Gastrocnemius medialis (tissue), 4 donors: ENCODE measurements at regions not wholly inside any gene's neighbourhood (a gene's known extent, or its start where the extent isn't known, plus 50 kb on each side); places are given as distances from the start of the nearest gene placed in this dataset.

Experiments used
- ATAC-seq, 2 donors: fragments of 150-250 bp; one replicate each; pipeline ENCODE4 v1.9.1; 2016
- DNase-seq, 2 donors: peaks; one replicate each; pipeline ENCODE4 v3.0.0-alpha.2; 2019
- H3K27ac ChIP-seq, 4 donors: fragments of 200-600 bp; sonication (generic); 1 replicate in 1 of 4; 2 replicates in 3 of 4; pipeline ENCODE4 v1.5.1; 2016 to 2018; ENCODE audit warnings: mild to moderate bottlenecking in 2 of 4, moderate library complexity in 1 of 4
- H3K27me3 ChIP-seq, 3 donors: fragments of 200-600 bp; sonication (generic) in 2 of 3; 1 replicate in 1 of 3; 2 replicates in 2 of 3; pipeline versions ENCODE4 v1.5.1 to v1.6.0; 2016 to 2019; ENCODE audit warnings: mild to moderate bottlenecking in 1 of 3, moderate library complexity in 1 of 3
- H3K36me3 ChIP-seq, 2 donors: fragments of 200-600 bp; sonication (generic) in 1 of 2; one replicate each; pipeline ENCODE4 v1.5.1; 2017 to 2018
- H3K4me1 ChIP-seq, 2 donors: fragments of 200-600 bp; sonication (generic) in 1 of 2; one replicate each; pipeline ENCODE4 v1.5.1; 2016 to 2017; ENCODE audit warnings: mild to moderate bottlenecking in 2 of 2
- H3K4me3 ChIP-seq, 4 donors: fragments of 200-600 bp; sonication (generic) in 3 of 4; 1 replicate in 1 of 4; 2 replicates in 3 of 4; pipeline ENCODE4 v1.5.1; 2016 to 2019; ENCODE audit warnings: mild to moderate bottlenecking in 2 of 4
- H3K9me3 ChIP-seq, 3 donors: fragments of 200-600 bp; sonication (generic) in 2 of 3; 1 replicate in 1 of 3; 2 replicates in 2 of 3; pipeline ENCODE4 v1.5.1; 2016 to 2019
- CTCF ChIP-seq, 5 experiments: fragments of 450-650 bp in 3 of 5; fragments of 200-600 bp in 2 of 5; sonication (generic) in 2 of 5; IDR thresholded peaks in 4 of 5; conservative IDR thresholded peaks in 1 of 5; 1 replicate in 4 of 5; 2 replicates in 1 of 5; pipeline ENCODE4 v1.5.1; 2016 to 2019; ENCODE audit warnings: antibody characterized with exemption in 5 of 5, mild to moderate bottlenecking in 3 of 5, moderate library complexity in 3 of 5
- POLR2A ChIP-seq, 2 donors: fragments of 450-650 bp; IDR thresholded peaks; one replicate each; pipeline ENCODE4 v1.6.1; 2017; ENCODE audit warnings: antibody characterized with exemption in 2 of 2, mild to moderate bottlenecking in 2 of 2, moderate library complexity in 2 of 2
- in situ Hi-C, 4 donors: fragments of 200-750 bp; cut with MboI; loops; one replicate each; pipeline versions ENCODE4 v1.15.0 to v1.8.0; 2017; ENCODE audit warnings: low sequenced_read_pairs in 4 of 4
- intact Hi-C: fragments of 100-400 bp; cut with DNase I; formaldehyde crosslinking; loops from one replicate; pipeline ENCODE4 v1.15.1; 2023; ENCODE audit warnings: low total_unique reads

- Histone ChIP-seq H3K4me1 (peaks cover 13 to 17% of the 10 kb centered on the region in 2 donors), H3K27me3 (no peaks in the 10 kb centered on the region), H3K4me3 (no peak overlapping the region), H3K9me3 (no peaks in the 10 kb centered on the region), H3K36me3 (no peaks in the 10 kb centered on the region), H3K27ac (no peak overlapping the region)
- DNase-seq (no peak), ATAC-seq (no peak)
- in situ Hi-C loops (no loop called here), intact Hi-C loops (no loop called here)
- TF ChIP-seq CTCF (IDR thresholded peaks at IDR 0.05 in 4 of 5, conservative IDR thresholded peaks at IDR 0.05 in 1 of 5) (no peak), POLR2A (IDR thresholded peaks at IDR 0.05) (no peak)
Measured at GRCh38 chr1:244218220-244218619, 167.1 kb downstream of the ZBTB18 start.

- H3K27me3 ChIP-seq = no peaks in the 10 kb centered on the region
- no peaks in the 10 kb centered on the region for H3K9me3 ChIP-seq
- H3K27ac ChIP-seq = no peak overlapping the region
- ATAC-seq (no peak), DNase-seq (no peak)
- in situ Hi-C loops = no loop called here
- no peak overlapping the region for H3K4me3 ChIP-seq
- H3K4me1 ChIP-seq = peaks cover 6 to 7% of the 10 kb centered on the region in 2 donors
- H3K36me3 ChIP-seq = no peaks in the 10 kb centered on the region
- TF ChIP-seq CTCF (IDR thresholded peaks at IDR 0.05 in 4 of 5, conservative IDR thresholded peaks at IDR 0.05 in 1 of 5) = no peak
- TF ChIP-seq POLR2A (IDR thresholded peaks at IDR 0.05) = no peak
- intact Hi-C loops = no loop called here
Measured at GRCh38 chr1:244219149-244219548, 168.1 kb downstream of the ZBTB18 start.

- TF ChIP-seq CTCF (IDR thresholded peaks at IDR 0.05 in 4 of 5, conservative IDR thresholded peaks at IDR 0.05 in 1 of 5) = no peak
- TF ChIP-seq POLR2A (IDR thresholded peaks at IDR 0.05) = no peak
Measured at GRCh38 chr1:244219802-244220201, 168.7 kb downstream of the ZBTB18 start.

GRCh38 chr1:244220410-244220809 is 169.3 kb downstream of the ZBTB18 start:
- Histone ChIP-seq H3K4me1 (no peaks in the 10 kb centered on the region), H3K27me3 (no peaks in the 10 kb centered on the region), H3K27ac (no peak overlapping the region), H3K9me3 (no peaks in the 10 kb centered on the region), H3K36me3 (no peaks in the 10 kb centered on the region), H3K4me3 (no peak overlapping the region)
- in situ Hi-C loops (no loop called here), intact Hi-C loops (no loop called here)
- TF ChIP-seq POLR2A (IDR thresholded peaks at IDR 0.05) (no peak), CTCF (IDR thresholded peaks at IDR 0.05 in 4 of 5, conservative IDR thresholded peaks at IDR 0.05 in 1 of 5) (no peak)
- no peak for ATAC-seq
- no peak for DNase-seq

More at GRCh38 chr1:244219802-244220201, 168.7 kb downstream of the ZBTB18 start:
- H3K27ac ChIP-seq = no peak overlapping the region
- no peaks in the 10 kb centered on the region for H3K36me3 ChIP-seq
- DNase-seq (no peak), ATAC-seq (no peak)
- intact Hi-C loops (no loop called here), in situ Hi-C loops (no loop called here)
- no peaks in the 10 kb centered on the region for H3K9me3 ChIP-seq
- no peak overlapping the region for H3K4me3 ChIP-seq
- H3K4me1 ChIP-seq = peaks cover 0 to under 1% of the 10 kb centered on the region in 2 donors
- no peaks in the 10 kb centered on the region for H3K27me3 ChIP-seq

- Histone ChIP-seq H3K9me3 (no peaks in the 10 kb centered on the region), H3K27ac (no peak overlapping the region), H3K36me3 (no peaks in the 10 kb centered on the region), H3K4me1 (no peaks in the 10 kb centered on the region), H3K4me3 (no peak overlapping the region), H3K27me3 (no peaks in the 10 kb centered on the region)
- intact Hi-C loops (no loop called here), in situ Hi-C loops (no loop called here)
- TF ChIP-seq POLR2A (IDR thresholded peaks at IDR 0.05) (no peak), CTCF (IDR thresholded peaks at IDR 0.05 in 4 of 5, conservative IDR thresholded peaks at IDR 0.05 in 1 of 5) (no peak)
- no peak for ATAC-seq
- no peak for DNase-seq
Measured at GRCh38 chr1:244221991-244222390, 170.9 kb downstream of the ZBTB18 start.
